ENCODE measurements at regions not wholly inside any gene's neighbourhood (a gene's known extent, or its start where the extent isn't known, plus 50 kb on each side); places are given as distances from the start of the nearest gene placed in this dataset.

DNA sequence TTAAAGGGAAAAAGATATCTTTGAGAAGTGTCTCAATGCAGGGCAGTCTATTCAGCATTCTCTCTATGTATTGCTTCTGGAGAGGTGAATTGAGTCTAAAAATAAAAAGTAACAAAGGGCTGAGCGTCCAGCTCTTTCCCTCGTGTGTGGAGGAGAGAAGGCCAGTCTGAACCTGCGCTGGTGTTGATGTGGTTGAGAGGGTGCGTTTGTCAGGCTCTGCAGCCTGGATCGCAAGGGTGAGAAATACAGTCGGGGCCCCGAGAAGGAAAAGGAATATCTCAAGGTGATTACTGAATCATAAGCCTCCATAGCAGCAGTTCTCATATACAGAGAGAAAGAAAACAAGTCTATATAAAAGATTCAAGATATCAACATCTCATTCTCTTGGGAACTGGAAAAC, 494.1 kb upstream of the MDFIC2 start:
- TF ChIP-seq EP300 (IDR thresholded peaks at IDR 0.05) = no peak
- no peak for TF ChIP-seq POLR2A (IDR thresholded peaks at IDR 0.05)
- no peak for TF ChIP-seq POLR2AphosphoS5 (IDR thresholded peaks at IDR 0.05)
- TF ChIP-seq, protein P1, sequence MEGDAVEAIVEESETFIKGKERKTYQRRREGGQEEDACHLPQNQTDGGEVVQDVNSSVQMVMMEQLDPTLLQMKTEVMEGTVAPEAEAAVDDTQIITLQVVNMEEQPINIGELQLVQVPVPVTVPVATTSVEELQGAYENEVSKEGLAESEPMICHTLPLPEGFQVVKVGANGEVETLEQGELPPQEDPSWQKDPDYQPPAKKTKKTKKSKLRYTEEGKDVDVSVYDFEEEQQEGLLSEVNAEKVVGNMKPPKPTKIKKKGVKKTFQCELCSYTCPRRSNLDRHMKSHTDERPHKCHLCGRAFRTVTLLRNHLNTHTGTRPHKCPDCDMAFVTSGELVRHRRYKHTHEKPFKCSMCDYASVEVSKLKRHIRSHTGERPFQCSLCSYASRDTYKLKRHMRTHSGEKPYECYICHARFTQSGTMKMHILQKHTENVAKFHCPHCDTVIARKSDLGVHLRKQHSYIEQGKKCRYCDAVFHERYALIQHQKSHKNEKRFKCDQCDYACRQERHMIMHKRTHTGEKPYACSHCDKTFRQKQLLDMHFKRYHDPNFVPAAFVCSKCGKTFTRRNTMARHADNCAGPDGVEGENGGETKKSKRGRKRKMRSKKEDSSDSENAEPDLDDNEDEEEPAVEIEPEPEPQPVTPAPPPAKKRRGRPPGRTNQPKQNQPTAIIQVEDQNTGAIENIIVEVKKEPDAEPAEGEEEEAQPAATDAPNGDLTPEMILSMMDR (IDR thresholded peaks at IDR 0.05) = no peak
- H3K4me3 ChIP-seq = no peak overlapping the region
- no peaks in the 10 kb centered on the region for H3K36me3 ChIP-seq
- H3K27ac ChIP-seq = no peak overlapping the region
- no peak for ATAC-seq (ENCODE audit: low FRiP score in 2 of 2)
- no peaks in the 10 kb centered on the region for H3K9me3 ChIP-seq
- H3K4me1 ChIP-seq = peaks cover 0 to 3% (median 0%) of the 10 kb centered on the region in 4 donors
- DNase-seq = no peak
- no peaks in the 10 kb centered on the region for H3K27me3 ChIP-seq
- WGBS, 2 donors = 80 to 95% methylated on average over 7 of the region's 7 CpGs

DNA sequence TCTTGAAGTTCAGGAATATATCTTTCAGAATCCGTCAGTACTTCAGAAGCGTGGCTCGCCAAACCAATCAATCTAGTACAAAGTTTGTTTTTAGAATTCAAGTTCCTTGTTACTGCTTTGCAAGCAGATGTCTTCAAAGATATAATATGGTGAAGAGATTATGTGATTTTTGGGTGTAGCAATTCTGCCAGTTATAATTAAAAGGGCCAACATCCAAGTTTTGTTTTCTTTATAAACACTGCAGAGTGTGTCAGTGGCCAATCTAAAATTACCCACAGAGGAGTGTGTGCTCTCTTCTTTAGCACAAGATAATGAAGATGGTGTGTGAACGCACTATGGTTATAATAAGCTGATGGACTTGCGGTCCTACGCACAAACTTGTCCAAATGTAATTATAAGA, 493.6 kb upstream of the MDFIC2 start:
- WGBS, 2 donors = 88 to 90% methylated on average over 6 of the region's 6 CpGs

DNA sequence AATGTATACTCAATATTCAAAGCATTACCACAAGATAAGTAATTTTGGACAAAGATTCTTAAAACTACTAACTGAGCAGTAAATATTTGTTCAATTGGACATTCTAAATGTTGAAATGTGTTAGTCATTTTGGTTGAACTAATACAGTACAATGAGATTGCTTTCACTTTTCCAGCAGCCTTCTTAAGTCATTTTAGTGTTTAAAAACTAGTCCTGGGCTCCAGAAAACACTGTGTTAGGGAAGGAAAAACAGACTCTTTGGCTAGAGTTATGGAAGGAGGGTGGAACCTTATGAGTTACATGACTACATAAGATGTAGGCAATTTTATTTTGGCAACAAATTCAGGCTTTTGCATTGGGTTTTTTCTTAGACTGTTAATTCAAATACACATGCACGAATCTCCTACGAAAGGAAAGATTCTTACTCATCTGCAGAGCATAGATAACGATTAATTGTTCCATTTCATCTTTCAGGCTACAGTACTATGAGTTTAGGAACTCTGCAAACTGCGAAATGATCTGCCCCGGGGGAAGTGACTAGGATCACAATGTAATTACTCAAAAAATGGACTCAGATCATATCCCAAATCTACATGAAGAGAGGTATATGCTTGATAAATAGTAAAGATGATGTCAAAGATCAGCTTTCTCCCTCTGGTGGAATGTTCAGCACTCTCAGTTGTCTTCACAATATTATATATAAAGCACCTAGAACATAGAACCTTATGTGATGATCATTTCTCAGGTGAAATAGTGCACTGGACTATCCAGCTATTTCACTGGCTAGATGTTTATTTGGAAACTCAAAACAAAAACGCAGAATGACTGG, 492.8 kb upstream of the MDFIC2 start:
- H3K36me3 ChIP-seq = no peaks in the 10 kb centered on the region
- TF ChIP-seq POLR2A (IDR thresholded peaks at IDR 0.05) (no peak), EP300 (IDR thresholded peaks at IDR 0.05) (no peak), POLR2AphosphoS5 (IDR thresholded peaks at IDR 0.05) (no peak)
- TF ChIP-seq, protein P1 (IDR thresholded peaks at IDR 0.05) = no peak

More for the DNA sequence above, 493.6 kb upstream of the MDFIC2 start:
- DNase-seq = no peak
- Histone ChIP-seq H3K9me3 (no peaks in the 10 kb centered on the region), H3K4me3 (no peak overlapping the region), H3K27me3 (no peaks in the 10 kb centered on the region), H3K4me1 (peaks cover 0 to 3% (median 0%) of the 10 kb centered on the region in 4 donors), H3K27ac (no peak overlapping the region), H3K36me3 (no peaks in the 10 kb centered on the region)
- ATAC-seq (ENCODE audit: low FRiP score in 2 of 2) = no peak
- TF ChIP-seq, protein P1 (IDR thresholded peaks at IDR 0.05) = no peak
- TF ChIP-seq EP300 (IDR thresholded peaks at IDR 0.05) (no peak), POLR2AphosphoS5 (IDR thresholded peaks at IDR 0.05) (no peak), POLR2A (IDR thresholded peaks at IDR 0.05) (no peak)

DNA sequence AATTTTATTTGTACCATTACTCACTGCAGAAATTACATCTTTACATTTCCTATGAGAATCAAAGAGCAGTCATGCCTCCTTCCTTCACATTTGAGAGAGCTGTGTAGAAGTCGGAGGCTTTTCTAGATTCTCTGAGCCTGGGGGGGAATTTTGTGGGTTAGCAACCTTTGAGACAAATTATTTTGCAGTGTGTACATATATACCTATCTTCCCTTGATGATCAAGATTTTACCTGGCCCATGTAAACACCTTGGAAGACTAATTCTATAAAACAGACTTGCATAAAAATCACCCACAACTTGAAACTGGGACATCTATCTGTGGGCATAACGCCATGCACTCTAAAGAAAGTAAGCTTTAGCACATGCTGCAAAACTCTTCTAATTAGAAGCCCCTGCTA, 491.5 kb upstream of the MDFIC2 start:
- Histone ChIP-seq H3K27ac (no peak overlapping the region), H3K36me3 (no peaks in the 10 kb centered on the region), H3K27me3 (no peaks in the 10 kb centered on the region), H3K4me3 (no peak overlapping the region), H3K4me1 (peaks cover 0 to 3% (median 0%) of the 10 kb centered on the region in 4 donors), H3K9me3 (no peaks in the 10 kb centered on the region)
- no peak for DNase-seq
- no peak for ATAC-seq (ENCODE audit: low FRiP score in 2 of 2)
- WGBS, 2 donors = 92 to 96% methylated on average over 2 of the region's 2 CpGs
- TF ChIP-seq POLR2AphosphoS5 (IDR thresholded peaks at IDR 0.05) = no peak
- TF ChIP-seq EP300 (IDR thresholded peaks at IDR 0.05) = no peak
- TF ChIP-seq, protein P1 (IDR thresholded peaks at IDR 0.05) = no peak
- TF ChIP-seq POLR2A (IDR thresholded peaks at IDR 0.05) = no peak

More for the DNA sequence above, 492.8 kb upstream of the MDFIC2 start:
- no peak for DNase-seq
- Histone ChIP-seq H3K27ac (no peak overlapping the region), H3K4me3 (no peak overlapping the region), H3K27me3 (no peaks in the 10 kb centered on the region), H3K4me1 (peaks cover 0 to 3% (median 0%) of the 10 kb centered on the region in 4 donors), H3K9me3 (no peaks in the 10 kb centered on the region)
- WGBS, 2 donors = 81 to 82% methylated on average over 6 of the region's 6 CpGs
- ATAC-seq (ENCODE audit: low FRiP score in 2 of 2) = peak in 1 of 2 donors; percentile 68
